Stomach (tissue), 8 donors: ENCODE measurements at regions not wholly inside any gene's neighbourhood (a gene's known extent, or its start where the extent isn't known, plus 50 kb on each side); places are given as distances from the start of the nearest gene placed in this dataset.

Experiments
- DNase-seq, 2 donors: peaks; one replicate each; pipeline versions ENCODE4 v3.0.0 to v3.0.0-alpha.2; 2013 to 2019
- H3K27ac ChIP-seq, 5 donors: fragments of 200-600 bp in 4 of 5; sonication (generic) in 4 of 5; one replicate each; pipeline ENCODE4 v1.5.1; 2013 to 2019; ENCODE audit warnings: mild to moderate bottlenecking in 1 of 5, moderate library complexity in 1 of 5
- H3K27me3 ChIP-seq, 3 donors: fragments of 200-600 bp; sonication (generic); one replicate each; pipeline ENCODE4 v1.5.1; 2017 to 2019; ENCODE audit warnings: mixed run types in 1 of 3
- H3K36me3 ChIP-seq, 4 donors: fragments of 200-600 bp; sonication (generic); 1 replicate in 3 of 4; 2 replicates in 1 of 4; pipeline ENCODE4 v1.5.1; 2016 to 2019
- H3K4me1 ChIP-seq, 4 donors: fragments of 200-600 bp; sonication (generic); one replicate each; pipeline ENCODE4 v1.5.1; 2016 to 2019
- H3K4me3 ChIP-seq, 4 donors: fragments of 200-600 bp; sonication (generic) in 3 of 4; one replicate each; pipeline ENCODE4 v1.5.1; 2016 to 2019; ENCODE audit warnings: mild to moderate bottlenecking in 1 of 4
- H3K9me3 ChIP-seq, 4 donors: fragments of 200-600 bp; sonication (generic); one replicate each; pipeline ENCODE4 v1.5.1; 2016 to 2019
- EP300 ChIP-seq: sonication (generic); formaldehyde crosslinking; IDR thresholded peaks from one replicate; pipeline ENCODE4 v1.6.1; 2017; ENCODE audit warnings: antibody characterized with exemption
- POLR2A ChIP-seq, 4 donors: fragments of 450-650 bp; IDR thresholded peaks; one replicate each; pipeline ENCODE4 v1.6.1; 2016; ENCODE audit warnings: antibody characterized with exemption in 4 of 4, control low read depth in 2 of 4, mild to moderate bottlenecking in 1 of 4, moderate library complexity in 1 of 4
- POLR2AphosphoS5 ChIP-seq, 3 donors: sonication (generic); formaldehyde crosslinking; IDR thresholded peaks; one replicate each; pipeline ENCODE4 v1.6.1; 2016; ENCODE audit warnings: antibody characterized with exemption in 3 of 3
- WGBS, 5 donors: extraction: QIAGEN DNeasy Blood & Tissue Kit in 3 of 5; methylation state at CpG; one replicate each; pipeline versions ENCODE4 v1.1.5 to v1.1.7; 2013 to 2018; 5-methylcytosine and 5-hydroxymethylcytosine counted together
- intact Hi-C: fragments of 100-400 bp; cut with DNase I; formaldehyde crosslinking; loops from one replicate; pipeline ENCODE4 v1.15.1; 2023; ENCODE audit warnings: low total_unique reads
- TF ChIP-seq, protein P1 (sequence below), 7 experiments: fragments of 450-650 bp in 4 of 7; fragments of 200-600 bp in 3 of 7; sonication (generic) in 3 of 7; IDR thresholded peaks; one replicate each; pipeline ENCODE4 v1.5.1; 2016 to 2019; ENCODE audit warnings: antibody characterized with exemption in 7 of 7, control low read depth in 2 of 7, mild to moderate bottlenecking in 1 of 7
- donor health status: healthy with polysubstance abuse.
- donor health status: Bipolar disorder and iron deficiency.
- donor health status: healthy.

DNA sequence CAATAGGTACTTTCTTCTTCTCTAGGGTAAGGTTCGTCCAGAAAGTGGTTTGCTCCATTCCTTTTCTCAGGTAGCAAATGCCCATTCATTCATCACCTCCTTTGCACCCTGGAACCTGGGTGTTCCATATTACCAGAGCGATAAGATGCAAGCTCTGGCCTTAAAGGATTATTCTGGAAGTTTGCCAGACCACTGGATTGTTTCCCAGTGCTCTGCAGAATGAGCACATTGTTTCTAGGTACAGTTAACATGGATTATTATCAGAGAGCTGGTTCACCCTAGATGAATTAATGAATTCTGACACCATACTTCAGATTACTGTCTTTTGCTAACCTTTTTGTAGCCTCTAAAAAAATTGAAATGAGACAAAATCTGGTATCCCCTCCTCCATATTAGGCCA, 170.9 kb upstream of the BMP4 start:
- Histone ChIP-seq H3K4me1 (no peaks in the 10 kb centered on the region), H3K4me3 (no peak overlapping the region), H3K27ac (no peak overlapping the region), H3K9me3 (no peaks in the 10 kb centered on the region), H3K36me3 (no peaks in the 10 kb centered on the region), H3K27me3 (no peaks in the 10 kb centered on the region)
- intact Hi-C loops: no loop called here
- TF ChIP-seq POLR2AphosphoS5 (IDR thresholded peaks at IDR 0.05) (no peak), POLR2A (IDR thresholded peaks at IDR 0.05) (no peak), EP300 (no peak)
- TF ChIP-seq, protein P1, sequence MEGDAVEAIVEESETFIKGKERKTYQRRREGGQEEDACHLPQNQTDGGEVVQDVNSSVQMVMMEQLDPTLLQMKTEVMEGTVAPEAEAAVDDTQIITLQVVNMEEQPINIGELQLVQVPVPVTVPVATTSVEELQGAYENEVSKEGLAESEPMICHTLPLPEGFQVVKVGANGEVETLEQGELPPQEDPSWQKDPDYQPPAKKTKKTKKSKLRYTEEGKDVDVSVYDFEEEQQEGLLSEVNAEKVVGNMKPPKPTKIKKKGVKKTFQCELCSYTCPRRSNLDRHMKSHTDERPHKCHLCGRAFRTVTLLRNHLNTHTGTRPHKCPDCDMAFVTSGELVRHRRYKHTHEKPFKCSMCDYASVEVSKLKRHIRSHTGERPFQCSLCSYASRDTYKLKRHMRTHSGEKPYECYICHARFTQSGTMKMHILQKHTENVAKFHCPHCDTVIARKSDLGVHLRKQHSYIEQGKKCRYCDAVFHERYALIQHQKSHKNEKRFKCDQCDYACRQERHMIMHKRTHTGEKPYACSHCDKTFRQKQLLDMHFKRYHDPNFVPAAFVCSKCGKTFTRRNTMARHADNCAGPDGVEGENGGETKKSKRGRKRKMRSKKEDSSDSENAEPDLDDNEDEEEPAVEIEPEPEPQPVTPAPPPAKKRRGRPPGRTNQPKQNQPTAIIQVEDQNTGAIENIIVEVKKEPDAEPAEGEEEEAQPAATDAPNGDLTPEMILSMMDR (IDR thresholded peaks at IDR 0.05): no peak
- DNase-seq: no peak
- WGBS, 5 donors: 9 to 46% (median 17%) methylated on average over 2 of the region's 2 CpGs

- no peak for TF ChIP-seq POLR2AphosphoS5 (IDR thresholded peaks at IDR 0.05)
- no peak for TF ChIP-seq POLR2A (IDR thresholded peaks at IDR 0.05)
- intact Hi-C loops: no loop called here
- H3K27me3 ChIP-seq: no peaks in the 10 kb centered on the region
- no peaks in the 10 kb centered on the region for H3K9me3 ChIP-seq
- no peaks in the 10 kb centered on the region for H3K36me3 ChIP-seq
- WGBS, 5 donors: 73 to 78% (median 77%) methylated on average over 5 of the region's 5 CpGs
- no peaks in the 10 kb centered on the region for H3K4me1 ChIP-seq
- H3K4me3 ChIP-seq: no peak overlapping the region
- H3K27ac ChIP-seq: no peak overlapping the region
- no peak for DNase-seq
Measured at GRCh38 chr14:54129850-54130640, 173.4 kb upstream of the BMP4 start.

GRCh38 chr14:54132496-54132895, 175.9 kb upstream of the BMP4 start:
- Histone ChIP-seq H3K4me1 (no peaks in the 10 kb centered on the region), H3K27me3 (no peaks in the 10 kb centered on the region), H3K4me3 (no peak overlapping the region), H3K27ac (no peak overlapping the region), H3K9me3 (no peaks in the 10 kb centered on the region), H3K36me3 (no peaks in the 10 kb centered on the region)
- no peak for DNase-seq
- WGBS, 5 donors: 85 to 97% (median 90%) methylated on average over 3 of the region's 3 CpGs
- TF ChIP-seq, protein P1 (IDR thresholded peaks at IDR 0.05): no peak
- TF ChIP-seq POLR2AphosphoS5 (IDR thresholded peaks at IDR 0.05) (no peak), EP300 (no peak), POLR2A (IDR thresholded peaks at IDR 0.05) (no peak)
- intact Hi-C loops: no loop called here

GRCh38 chr14:54133896-54134295, 177.3 kb upstream of the BMP4 start:
- no peaks in the 10 kb centered on the region for H3K9me3 ChIP-seq
- intact Hi-C loops: no loop called here
- no peaks in the 10 kb centered on the region for H3K27me3 ChIP-seq
- H3K36me3 ChIP-seq: no peaks in the 10 kb centered on the region
- H3K27ac ChIP-seq: no peak overlapping the region
- TF ChIP-seq EP300 (no peak), POLR2A (IDR thresholded peaks at IDR 0.05) (no peak), POLR2AphosphoS5 (IDR thresholded peaks at IDR 0.05) (no peak)
- TF ChIP-seq, protein P1 (IDR thresholded peaks at IDR 0.05): no peak
- no peak overlapping the region for H3K4me3 ChIP-seq
- WGBS, 5 donors: 45 to 59% (median 56%) methylated on average over 3 of the region's 3 CpGs
- no peaks in the 10 kb centered on the region for H3K4me1 ChIP-seq
- DNase-seq: peak in 1 of 2 donors; percentile 13

DNA sequence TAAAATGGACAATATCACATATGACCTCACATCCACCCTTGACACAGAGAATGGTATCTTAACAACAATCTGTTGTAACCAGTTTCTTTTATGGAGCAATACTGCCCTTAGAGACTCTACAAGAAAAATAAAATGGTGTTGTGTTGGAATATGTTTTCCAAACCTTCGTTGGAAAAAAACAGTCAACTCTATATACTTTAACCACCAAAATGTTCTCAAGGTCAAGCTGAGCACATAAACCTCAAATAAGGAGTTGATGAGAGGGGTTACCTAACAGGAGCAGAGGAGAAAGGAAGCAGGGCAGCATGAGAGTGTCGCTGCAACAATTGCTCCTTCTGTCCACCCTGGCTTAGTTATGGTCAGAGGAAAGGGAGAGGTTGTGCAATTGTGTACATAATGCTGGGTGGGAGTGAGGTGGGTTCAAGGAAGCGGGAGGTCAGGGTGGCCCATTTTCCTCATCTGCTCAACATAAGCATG, 179.2 kb upstream of the BMP4 start:
- no peak for DNase-seq
- Histone ChIP-seq H3K4me3 (no peak overlapping the region), H3K27ac (no peak overlapping the region), H3K27me3 (no peaks in the 10 kb centered on the region), H3K4me1 (no peaks in the 10 kb centered on the region), H3K9me3 (no peaks in the 10 kb centered on the region), H3K36me3 (no peaks in the 10 kb centered on the region)
- TF ChIP-seq POLR2A (IDR thresholded peaks at IDR 0.05): no peak
- TF ChIP-seq, protein P1 (IDR thresholded peaks at IDR 0.05): no peak
- no peak for TF ChIP-seq POLR2AphosphoS5 (IDR thresholded peaks at IDR 0.05)
- TF ChIP-seq EP300: no peak
- 84 to 89% (median 87%) methylated on average over 3 of the region's 3 CpGs for WGBS, 5 donors
- intact Hi-C loops: no loop called here
